GM21515 (cell line): ENCODE measurements at regions not wholly inside any gene's neighbourhood (a gene's known extent, or its start where the extent isn't known, plus 50 kb on each side); places are given as distances from the start of the nearest gene placed in this dataset.

Experiments used
- ATAC-seq: cut with Tn5 transposase; IDR thresholded peaks from one replicate; pipeline ENCODE4 v1.9.1; 2021; ENCODE audit not compliant: unreplicated experiment

GRCh38 chr17:56648321-56648720 is 54.8 kb downstream of the NOG start:
- ATAC-seq = no peak

GRCh38 chr17:56648806-56649205 is 55.3 kb downstream of the NOG start:
- no peak for ATAC-seq

GRCh38 chr17:56652628-56653027 is 59.1 kb downstream of the NOG start:
- no peak for ATAC-seq

- ATAC-seq = peak; percentile 96
Measured at GRCh38 chr17:56653877-56654276, 60.4 kb downstream of the NOG start.

- no peak for ATAC-seq
Measured at GRCh38 chr17:56656701-56657327, 63.3 kb downstream of the NOG start.

- ATAC-seq = no peak
Measured at GRCh38 chr17:56658648-56659047, 65.1 kb downstream of the NOG start.

GRCh38 chr17:56659622-56660021 is 66.1 kb downstream of the NOG start:
- no peak for ATAC-seq

GRCh38 chr17:56661906-56662305 is 68.4 kb downstream of the NOG start:
- no peak for ATAC-seq

GRCh38 chr17:56665864-56666263 is 72.4 kb downstream of the NOG start:
- no peak for ATAC-seq

GRCh38 chr17:56667925-56668458 is 74.5 kb downstream of the NOG start:
- no peak for ATAC-seq

- ATAC-seq = no peak
Measured at GRCh38 chr17:56672195-56672594, 78.7 kb downstream of the NOG start.

GRCh38 chr17:56674401-56674925 is 81.0 kb downstream of the NOG start:
- no peak for ATAC-seq

GRCh38 chr17:56675876-56676660 is 82.6 kb downstream of the NOG start:
- no peak for ATAC-seq

- no peak for ATAC-seq
Measured at GRCh38 chr17:56676810-56677209, 83.3 kb downstream of the NOG start.

GRCh38 chr17:56678249-56679114 is 85.0 kb downstream of the NOG start:
- ATAC-seq = no peak

GRCh38 chr17:56679115-56679776 is 85.7 kb downstream of the NOG start:
- no peak for ATAC-seq

GRCh38 chr17:56679777-56680422 is 86.4 kb downstream of the NOG start:
- ATAC-seq = no peak

- no peak for ATAC-seq
Measured at GRCh38 chr17:56680676-56681075, 87.2 kb downstream of the NOG start.

GRCh38 chr17:56681561-56682266 is 88.2 kb downstream of the NOG start:
- no peak for ATAC-seq

GRCh38 chr17:56688151-56688550 is 94.7 kb downstream of the NOG start:
- no peak for ATAC-seq
